ENCODE measurements at regions not wholly inside any gene's neighbourhood (a gene's known extent, or its start where the extent isn't known, plus 50 kb on each side); places are given as distances from the start of the nearest gene placed in this dataset.
A peak's percentile ranks its signal among the peaks of the same experiment; 100 is the strongest.

DNA sequence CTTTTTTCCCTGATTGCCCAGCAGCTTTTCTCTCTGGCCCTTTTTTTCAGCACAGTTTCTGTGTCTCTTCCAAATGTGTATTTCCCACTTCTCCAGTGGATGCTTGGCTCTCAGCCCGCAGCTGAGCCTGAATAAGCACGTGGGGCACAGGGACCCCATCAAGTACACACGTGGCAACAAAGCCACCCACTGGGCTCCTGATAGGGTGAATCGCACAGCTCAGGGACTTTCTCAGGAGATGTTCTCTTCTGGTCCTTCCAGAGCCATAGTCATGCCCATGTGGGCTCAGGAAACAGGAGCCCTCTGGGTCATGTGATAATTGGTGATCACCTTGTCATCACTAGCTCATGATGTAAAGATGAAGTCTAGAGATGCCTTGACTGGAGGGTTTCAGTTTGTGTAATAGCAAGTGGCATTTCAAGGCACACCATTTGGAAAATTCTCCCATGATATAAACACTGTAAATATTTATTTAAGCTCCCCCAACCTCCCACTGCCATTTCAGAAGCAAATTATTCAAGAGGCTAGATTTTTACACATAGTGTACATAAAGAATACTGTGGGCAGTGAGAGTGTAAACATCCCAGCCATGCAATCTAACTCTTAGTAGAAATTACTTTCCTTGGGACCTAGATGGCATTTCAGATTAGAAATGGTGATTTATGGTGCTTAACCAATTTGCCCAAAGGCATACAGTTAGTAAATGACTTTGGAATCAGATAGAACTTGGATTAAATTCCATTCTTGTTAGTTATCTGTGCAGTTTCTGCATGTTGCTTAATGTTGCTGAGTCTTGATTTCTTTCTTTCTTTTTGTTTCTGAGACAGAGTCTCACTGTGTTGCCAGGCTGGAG lies 597.5 kb downstream of the SLC4A3 start (continued):
- TF ChIP-seq ZNF174 (tag by site-specific recombination; IDR thresholded peaks at IDR 0.05) = no peak
- no peak for TF ChIP-seq ZNF670 (tag by site-specific recombination; IDR thresholded peaks at IDR 0.05; ENCODE audit: low read depth)
- TF ChIP-seq ZNF777 (tag by site-specific recombination; IDR thresholded peaks at IDR 0.05; ENCODE audit: borderline replicate concordance) = no peak
- TF ChIP-seq, protein P1, sequence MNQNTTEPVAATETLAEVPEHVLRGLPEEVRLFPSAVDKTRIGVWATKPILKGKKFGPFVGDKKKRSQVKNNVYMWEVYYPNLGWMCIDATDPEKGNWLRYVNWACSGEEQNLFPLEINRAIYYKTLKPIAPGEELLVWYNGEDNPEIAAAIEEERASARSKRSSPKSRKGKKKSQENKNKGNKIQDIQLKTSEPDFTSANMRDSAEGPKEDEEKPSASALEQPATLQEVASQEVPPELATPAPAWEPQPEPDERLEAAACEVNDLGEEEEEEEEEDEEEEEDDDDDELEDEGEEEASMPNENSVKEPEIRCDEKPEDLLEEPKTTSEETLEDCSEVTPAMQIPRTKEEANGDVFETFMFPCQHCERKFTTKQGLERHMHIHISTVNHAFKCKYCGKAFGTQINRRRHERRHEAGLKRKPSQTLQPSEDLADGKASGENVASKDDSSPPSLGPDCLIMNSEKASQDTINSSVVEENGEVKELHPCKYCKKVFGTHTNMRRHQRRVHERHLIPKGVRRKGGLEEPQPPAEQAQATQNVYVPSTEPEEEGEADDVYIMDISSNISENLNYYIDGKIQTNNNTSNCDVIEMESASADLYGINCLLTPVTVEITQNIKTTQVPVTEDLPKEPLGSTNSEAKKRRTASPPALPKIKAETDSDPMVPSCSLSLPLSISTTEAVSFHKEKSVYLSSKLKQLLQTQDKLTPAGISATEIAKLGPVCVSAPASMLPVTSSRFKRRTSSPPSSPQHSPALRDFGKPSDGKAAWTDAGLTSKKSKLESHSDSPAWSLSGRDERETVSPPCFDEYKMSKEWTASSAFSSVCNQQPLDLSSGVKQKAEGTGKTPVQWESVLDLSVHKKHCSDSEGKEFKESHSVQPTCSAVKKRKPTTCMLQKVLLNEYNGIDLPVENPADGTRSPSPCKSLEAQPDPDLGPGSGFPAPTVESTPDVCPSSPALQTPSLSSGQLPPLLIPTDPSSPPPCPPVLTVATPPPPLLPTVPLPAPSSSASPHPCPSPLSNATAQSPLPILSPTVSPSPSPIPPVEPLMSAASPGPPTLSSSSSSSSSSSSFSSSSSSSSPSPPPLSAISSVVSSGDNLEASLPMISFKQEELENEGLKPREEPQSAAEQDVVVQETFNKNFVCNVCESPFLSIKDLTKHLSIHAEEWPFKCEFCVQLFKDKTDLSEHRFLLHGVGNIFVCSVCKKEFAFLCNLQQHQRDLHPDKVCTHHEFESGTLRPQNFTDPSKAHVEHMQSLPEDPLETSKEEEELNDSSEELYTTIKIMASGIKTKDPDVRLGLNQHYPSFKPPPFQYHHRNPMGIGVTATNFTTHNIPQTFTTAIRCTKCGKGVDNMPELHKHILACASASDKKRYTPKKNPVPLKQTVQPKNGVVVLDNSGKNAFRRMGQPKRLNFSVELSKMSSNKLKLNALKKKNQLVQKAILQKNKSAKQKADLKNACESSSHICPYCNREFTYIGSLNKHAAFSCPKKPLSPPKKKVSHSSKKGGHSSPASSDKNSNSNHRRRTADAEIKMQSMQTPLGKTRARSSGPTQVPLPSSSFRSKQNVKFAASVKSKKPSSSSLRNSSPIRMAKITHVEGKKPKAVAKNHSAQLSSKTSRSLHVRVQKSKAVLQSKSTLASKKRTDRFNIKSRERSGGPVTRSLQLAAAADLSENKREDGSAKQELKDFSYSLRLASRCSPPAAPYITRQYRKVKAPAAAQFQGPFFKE (tag by site-specific recombination; IDR thresholded peaks at IDR 0.05; ENCODE audit: borderline replicate concordance) = no peak
- no peak for TF ChIP-seq ZNF211 (tag by site-specific recombination; IDR thresholded peaks at IDR 0.05; ENCODE audit: low read depth)
- TF ChIP-seq ZNF202 (tag by site-specific recombination; IDR thresholded peaks at IDR 0.05; ENCODE audit: borderline replicate concordance) = no peak
- no peak for TF ChIP-seq ZNF37A (tag by site-specific recombination; IDR thresholded peaks at IDR 0.05)
- no peak for TF ChIP-seq ZNF433 (tag by site-specific recombination; IDR thresholded peaks at IDR 0.05; ENCODE audit: low read depth)
- no peak for TF ChIP-seq ZNF48 (tag by site-specific recombination; IDR thresholded peaks at IDR 0.05)
- TF ChIP-seq, protein P2, sequence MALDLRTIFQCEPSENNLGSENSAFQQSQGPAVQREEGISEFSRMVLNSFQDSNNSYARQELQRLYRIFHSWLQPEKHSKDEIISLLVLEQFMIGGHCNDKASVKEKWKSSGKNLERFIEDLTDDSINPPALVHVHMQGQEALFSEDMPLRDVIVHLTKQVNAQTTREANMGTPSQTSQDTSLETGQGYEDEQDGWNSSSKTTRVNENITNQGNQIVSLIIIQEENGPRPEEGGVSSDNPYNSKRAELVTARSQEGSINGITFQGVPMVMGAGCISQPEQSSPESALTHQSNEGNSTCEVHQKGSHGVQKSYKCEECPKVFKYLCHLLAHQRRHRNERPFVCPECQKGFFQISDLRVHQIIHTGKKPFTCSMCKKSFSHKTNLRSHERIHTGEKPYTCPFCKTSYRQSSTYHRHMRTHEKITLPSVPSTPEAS (tag by site-specific recombination; IDR thresholded peaks at IDR 0.05) = no peak
- TF ChIP-seq ZNF76 (tag by site-specific recombination; IDR thresholded peaks at IDR 0.05; ENCODE audit: borderline replicate concordance, low read depth) = no peak
- TF ChIP-seq ZNF292 (tag by site-specific recombination; IDR thresholded peaks at IDR 0.05; ENCODE audit: borderline replicate concordance, low read depth) = no peak
- TF ChIP-seq ZNF155 (tag by site-specific recombination; IDR thresholded peaks at IDR 0.05) = no peak
- TF ChIP-seq, protein P3, sequence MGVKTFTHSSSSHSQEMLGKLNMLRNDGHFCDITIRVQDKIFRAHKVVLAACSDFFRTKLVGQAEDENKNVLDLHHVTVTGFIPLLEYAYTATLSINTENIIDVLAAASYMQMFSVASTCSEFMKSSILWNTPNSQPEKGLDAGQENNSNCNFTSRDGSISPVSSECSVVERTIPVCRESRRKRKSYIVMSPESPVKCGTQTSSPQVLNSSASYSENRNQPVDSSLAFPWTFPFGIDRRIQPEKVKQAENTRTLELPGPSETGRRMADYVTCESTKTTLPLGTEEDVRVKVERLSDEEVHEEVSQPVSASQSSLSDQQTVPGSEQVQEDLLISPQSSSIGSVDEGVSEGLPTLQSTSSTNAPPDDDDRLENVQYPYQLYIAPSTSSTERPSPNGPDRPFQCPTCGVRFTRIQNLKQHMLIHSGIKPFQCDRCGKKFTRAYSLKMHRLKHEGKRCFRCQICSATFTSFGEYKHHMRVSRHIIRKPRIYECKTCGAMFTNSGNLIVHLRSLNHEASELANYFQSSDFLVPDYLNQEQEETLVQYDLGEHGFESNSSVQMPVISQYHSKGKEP (tag by site-specific recombination; IDR thresholded peaks at IDR 0.05) = peak; percentile 76; the same call in 1 of the 2 replicates
- TF ChIP-seq KLF8 (tag by site-specific recombination; IDR thresholded peaks at IDR 0.05) = no peak
- TF ChIP-seq ZNF366 (tag by site-specific recombination; conservative IDR thresholded peaks at IDR 0.05) = no peak
- no peak for TF ChIP-seq ZNF239 (tag by site-specific recombination; IDR thresholded peaks at IDR 0.05)
- TF ChIP-seq ZIC2 (tag by site-specific recombination; IDR thresholded peaks at IDR 0.05) = no peak
- TF ChIP-seq, protein P4, sequence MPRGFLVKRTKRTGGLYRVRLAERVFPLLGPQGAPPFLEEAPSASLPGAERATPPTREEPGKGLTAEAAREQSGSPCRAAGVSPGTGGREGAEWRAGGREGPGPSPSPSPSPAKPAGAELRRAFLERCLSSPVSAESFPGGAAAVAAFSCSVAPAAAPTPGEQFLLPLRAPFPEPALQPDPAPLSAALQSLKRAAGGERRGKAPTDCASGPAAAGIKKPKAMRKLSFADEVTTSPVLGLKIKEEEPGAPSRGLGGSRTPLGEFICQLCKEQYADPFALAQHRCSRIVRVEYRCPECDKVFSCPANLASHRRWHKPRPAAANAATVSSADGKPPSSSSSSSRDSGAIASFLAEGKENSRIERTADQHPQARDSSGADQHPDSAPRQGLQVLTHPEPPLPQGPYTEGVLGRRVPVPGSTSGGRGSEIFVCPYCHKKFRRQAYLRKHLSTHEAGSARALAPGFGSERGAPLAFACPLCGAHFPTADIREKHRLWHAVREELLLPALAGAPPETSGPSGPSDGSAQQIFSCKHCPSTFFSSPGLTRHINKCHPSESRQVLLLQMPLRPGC (tag by site-specific recombination; IDR thresholded peaks at IDR 0.05) = no peak
- TF ChIP-seq ZNF341 (tag by site-specific recombination; IDR thresholded peaks at IDR 0.05; ENCODE audit: low read depth) = no peak
- TF ChIP-seq ZBTB8A (tag by site-specific recombination; IDR thresholded peaks at IDR 0.05) = peak; percentile 31; the same call in 1 of the 2 replicates
- no peak for TF ChIP-seq ZFP3 (tag by site-specific recombination; IDR thresholded peaks at IDR 0.05; ENCODE audit: low read depth)
- TF ChIP-seq ZNF843 (tag by site-specific recombination; IDR thresholded peaks at IDR 0.05) = no peak; the same call in 1 of the 2 replicates
- TF ChIP-seq, protein P5, sequence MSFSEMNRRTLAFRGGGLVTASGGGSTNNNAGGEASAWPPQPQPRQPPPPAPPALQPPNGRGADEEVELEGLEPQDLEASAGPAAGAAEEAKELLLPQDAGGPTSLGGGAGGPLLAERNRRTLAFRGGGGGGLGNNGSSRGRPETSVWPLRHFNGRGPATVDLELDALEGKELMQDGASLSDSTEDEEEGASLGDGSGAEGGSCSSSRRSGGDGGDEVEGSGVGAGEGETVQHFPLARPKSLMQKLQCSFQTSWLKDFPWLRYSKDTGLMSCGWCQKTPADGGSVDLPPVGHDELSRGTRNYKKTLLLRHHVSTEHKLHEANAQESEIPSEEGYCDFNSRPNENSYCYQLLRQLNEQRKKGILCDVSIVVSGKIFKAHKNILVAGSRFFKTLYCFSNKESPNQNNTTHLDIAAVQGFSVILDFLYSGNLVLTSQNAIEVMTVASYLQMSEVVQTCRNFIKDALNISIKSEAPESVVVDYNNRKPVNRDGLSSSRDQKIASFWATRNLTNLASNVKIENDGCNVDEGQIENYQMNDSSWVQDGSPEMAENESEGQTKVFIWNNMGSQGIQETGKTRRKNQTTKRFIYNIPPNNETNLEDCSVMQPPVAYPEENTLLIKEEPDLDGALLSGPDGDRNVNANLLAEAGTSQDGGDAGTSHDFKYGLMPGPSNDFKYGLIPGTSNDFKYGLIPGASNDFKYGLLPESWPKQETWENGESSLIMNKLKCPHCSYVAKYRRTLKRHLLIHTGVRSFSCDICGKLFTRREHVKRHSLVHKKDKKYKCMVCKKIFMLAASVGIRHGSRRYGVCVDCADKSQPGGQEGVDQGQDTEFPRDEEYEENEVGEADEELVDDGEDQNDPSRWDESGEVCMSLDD (tag by site-specific recombination; IDR thresholded peaks at IDR 0.05) = no peak
- TF ChIP-seq, protein P6, sequence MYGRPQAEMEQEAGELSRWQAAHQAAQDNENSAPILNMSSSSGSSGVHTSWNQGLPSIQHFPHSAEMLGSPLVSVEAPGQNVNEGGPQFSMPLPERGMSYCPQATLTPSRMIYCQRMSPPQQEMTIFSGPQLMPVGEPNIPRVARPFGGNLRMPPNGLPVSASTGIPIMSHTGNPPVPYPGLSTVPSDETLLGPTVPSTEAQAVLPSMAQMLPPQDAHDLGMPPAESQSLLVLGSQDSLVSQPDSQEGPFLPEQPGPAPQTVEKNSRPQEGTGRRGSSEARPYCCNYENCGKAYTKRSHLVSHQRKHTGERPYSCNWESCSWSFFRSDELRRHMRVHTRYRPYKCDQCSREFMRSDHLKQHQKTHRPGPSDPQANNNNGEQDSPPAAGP (tag by site-specific recombination; IDR thresholded peaks at IDR 0.05) = no peak
